Astrocyte of the cerebellum (primary cell): ENCODE measurements at regions not wholly inside any gene's neighbourhood (a gene's known extent, or its start where the extent isn't known, plus 50 kb on each side); places are given as distances from the start of the nearest gene placed in this dataset.

ENCODE experiments used
- DNase-seq: peaks from one replicate; pipeline ENCODE4 v3.0.0-alpha.2; 2011; ENCODE audit warnings: low read depth
- H3K4me3 ChIP-seq: 2 replicates; pipeline ENCODE4 v1.5.1; 2011; ENCODE audit warnings: mild to moderate bottlenecking, low read depth, low read length, moderate library complexity
- in situ Hi-C: cut with HindIII; loops from 2 replicates; pipeline ENCODE4 v1.10.0; 2017; ENCODE audit warnings: low sequenced_read_pairs
- TF ChIP-seq, protein P1 (sequence below): IDR thresholded peaks from 2 replicates; pipeline ENCODE4 v1.5.1; 2012; ENCODE audit warnings: low read length, low read depth, moderate library complexity, mild to moderate bottlenecking; ENCODE audit errors: missing control alignments

DNA sequence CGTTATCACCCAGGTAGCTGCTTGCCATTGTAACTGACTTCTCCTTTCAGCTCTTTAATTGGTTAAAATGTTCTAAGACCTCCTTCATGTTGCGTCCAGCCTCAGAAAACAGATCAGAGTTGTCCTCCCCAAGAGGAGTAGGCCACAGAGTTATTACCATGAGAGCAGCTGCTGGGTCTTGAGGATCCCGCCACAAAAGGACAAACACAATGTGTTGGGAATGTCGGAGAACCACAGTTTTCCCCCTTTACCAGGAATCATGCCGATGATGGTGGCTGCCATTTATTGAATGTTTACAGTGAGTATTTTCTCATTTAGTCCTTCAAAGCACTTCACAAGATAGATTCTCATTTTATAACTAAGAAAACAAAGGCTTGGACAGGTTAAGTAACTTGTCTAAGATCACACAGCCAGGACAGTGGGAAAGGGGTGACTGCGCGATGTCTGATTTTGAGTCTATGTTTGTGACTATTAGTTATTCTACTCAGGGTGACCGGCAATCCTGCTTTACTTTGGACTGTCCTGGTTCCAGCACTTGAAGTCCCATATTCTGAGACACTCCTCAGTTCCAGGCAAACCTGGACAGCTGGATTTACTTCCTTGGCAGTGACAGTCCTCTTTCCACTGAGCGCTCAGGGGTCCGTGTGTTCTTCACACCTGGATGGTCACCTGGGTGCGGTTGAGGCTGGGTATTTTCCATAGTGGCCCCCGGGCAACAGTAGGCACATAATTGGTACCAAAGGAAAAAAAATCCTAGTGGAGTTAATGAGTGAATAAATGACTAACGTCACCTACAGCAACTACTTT is 93.6 kb downstream of the LIPG start:
- in situ Hi-C loops, result no loop called here
- no peak for DNase-seq
- TF ChIP-seq, protein P1, sequence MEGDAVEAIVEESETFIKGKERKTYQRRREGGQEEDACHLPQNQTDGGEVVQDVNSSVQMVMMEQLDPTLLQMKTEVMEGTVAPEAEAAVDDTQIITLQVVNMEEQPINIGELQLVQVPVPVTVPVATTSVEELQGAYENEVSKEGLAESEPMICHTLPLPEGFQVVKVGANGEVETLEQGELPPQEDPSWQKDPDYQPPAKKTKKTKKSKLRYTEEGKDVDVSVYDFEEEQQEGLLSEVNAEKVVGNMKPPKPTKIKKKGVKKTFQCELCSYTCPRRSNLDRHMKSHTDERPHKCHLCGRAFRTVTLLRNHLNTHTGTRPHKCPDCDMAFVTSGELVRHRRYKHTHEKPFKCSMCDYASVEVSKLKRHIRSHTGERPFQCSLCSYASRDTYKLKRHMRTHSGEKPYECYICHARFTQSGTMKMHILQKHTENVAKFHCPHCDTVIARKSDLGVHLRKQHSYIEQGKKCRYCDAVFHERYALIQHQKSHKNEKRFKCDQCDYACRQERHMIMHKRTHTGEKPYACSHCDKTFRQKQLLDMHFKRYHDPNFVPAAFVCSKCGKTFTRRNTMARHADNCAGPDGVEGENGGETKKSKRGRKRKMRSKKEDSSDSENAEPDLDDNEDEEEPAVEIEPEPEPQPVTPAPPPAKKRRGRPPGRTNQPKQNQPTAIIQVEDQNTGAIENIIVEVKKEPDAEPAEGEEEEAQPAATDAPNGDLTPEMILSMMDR, result no peak
- no peak overlapping the region for H3K4me3 ChIP-seq

DNA sequence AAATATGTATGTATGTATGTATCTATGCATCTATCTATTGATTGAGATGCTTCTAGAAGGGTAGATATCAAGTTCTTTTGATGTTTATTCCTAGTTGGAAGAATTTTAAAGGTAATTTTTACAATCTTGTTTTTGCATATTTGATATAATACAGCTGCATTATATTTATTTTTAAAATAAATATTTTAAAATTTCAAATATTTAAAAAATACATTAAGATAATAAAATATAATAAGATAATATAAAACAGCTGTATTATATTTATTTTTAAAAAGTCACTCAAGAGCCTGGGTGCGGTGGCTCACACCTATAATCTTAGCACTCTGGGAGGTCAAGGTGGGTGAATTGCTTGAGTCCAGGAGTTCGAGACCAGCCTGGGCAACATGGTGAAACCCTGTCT is 92.5 kb downstream of the LIPG start:
- in situ Hi-C loops, result no loop called here
- TF ChIP-seq, protein P1, result no peak
- DNase-seq, result no peak
- no peak overlapping the region for H3K4me3 ChIP-seq

DNA sequence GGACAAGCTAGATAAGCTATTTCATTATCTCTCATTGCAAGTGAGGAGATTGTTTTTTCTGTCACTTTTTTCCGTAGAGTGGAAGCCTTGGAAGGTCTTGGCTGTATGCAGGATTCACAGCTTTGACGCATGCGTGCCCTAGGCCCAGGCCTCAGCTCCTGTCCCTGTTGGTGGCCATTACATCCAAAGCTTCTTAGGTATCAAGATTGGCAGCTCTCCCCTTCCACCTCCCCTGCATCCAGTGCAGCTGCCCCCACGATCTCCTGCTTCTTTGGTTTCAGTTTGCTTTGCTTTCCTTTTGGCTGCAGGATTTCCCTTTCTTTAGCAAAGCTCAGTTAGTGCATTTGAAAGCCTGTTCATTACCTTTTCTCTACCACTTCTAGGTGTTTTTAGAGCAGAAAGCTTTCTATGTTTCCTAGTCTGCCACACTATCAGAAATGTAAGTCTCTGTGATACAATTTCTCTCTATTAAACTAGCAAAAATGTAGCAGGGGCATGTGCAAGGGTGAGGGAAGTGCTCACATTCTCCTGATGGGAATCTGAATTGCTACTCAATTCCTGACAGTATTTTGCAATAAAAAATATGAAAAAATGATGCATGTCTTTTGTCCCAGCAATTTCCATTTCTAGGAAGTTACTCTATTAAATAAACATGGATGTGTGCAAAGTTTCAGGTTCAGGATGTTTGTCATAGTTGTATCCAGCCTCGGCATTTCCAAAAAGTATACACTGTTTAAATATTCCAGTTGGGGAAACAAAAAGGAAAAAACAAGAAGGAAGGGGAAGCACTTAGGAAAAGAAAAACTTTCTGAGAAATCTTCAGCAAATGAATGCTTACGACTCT is 91.2 kb downstream of the LIPG start:
- in situ Hi-C loops, result no loop called here
- TF ChIP-seq, protein P1, result no peak

DNA sequence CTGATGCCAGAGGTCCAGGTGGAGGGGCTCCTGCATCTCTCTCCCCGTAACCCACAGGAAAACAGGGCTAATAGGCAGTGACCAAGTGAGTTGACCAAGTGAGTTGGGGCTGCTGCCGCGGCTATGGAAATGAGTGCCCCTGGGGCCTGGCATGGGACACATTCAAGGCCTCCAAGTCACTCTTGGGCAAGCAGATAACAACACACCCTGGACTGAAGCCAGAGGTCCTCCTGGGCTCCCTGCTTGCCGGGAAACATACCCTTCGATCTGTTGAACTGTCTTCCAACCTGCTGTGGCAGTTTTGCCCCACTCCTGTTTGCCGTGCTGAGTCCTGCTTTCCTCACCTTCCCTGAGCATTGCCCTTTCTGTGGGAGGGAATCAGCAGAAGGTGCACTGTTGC is 89.2 kb downstream of the LIPG start:
- DNase-seq, result no peak
- no peak overlapping the region for H3K4me3 ChIP-seq
- in situ Hi-C loops, result no loop called here
- TF ChIP-seq, protein P1, result no peak

More for the DNA sequence above, 91.2 kb downstream of the LIPG start:
- no peak for DNase-seq
- no peak overlapping the region for H3K4me3 ChIP-seq

DNA sequence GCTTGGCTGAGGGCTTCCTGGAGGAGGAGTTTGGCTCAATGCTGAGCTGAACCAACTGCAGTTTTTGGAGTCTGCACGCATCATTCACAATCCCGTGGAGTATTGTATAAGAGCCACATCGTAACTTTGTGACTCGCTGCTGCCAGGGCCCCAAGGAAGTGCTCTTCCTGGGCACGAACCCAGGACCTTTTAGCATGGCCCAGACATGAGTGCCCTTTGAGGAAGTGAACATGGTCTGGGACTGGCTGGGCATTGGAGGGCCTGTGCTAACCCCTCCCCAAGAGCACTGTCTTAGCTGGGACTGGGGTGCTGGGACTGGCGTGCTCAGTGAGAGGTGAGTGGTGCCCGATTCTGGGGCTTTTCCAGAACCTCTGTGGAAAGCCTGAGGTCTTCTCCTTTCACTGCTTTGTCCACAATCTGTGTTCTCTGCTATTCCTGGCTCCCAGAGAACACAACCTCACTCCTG is 88.6 kb downstream of the LIPG start:
- no peak overlapping the region for H3K4me3 ChIP-seq
- TF ChIP-seq, protein P1, result no peak
- no peak for DNase-seq
- in situ Hi-C loops, result no loop called here

DNA sequence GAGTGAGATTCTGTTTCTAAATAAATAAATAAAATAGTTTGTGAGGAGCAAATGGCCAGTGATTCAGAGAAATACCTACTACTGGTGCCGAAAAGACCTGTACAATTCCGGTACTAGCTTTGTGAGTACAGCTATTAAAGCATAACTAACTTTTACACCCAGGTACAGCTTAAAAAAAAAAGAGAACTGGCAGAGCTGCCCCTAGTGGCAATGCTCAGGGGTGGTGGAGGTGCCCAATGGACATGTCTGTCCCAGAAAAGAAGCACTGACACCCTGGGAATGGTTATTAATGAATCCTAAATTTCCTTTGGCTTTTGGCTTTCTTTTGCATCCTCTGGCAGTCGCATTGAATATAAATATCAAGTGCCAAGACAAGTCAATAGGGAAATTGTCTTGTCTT is 87.0 kb downstream of the LIPG start:
- H3K4me3 ChIP-seq, result no peak overlapping the region
- no peak for DNase-seq
- in situ Hi-C loops, result no loop called here
- TF ChIP-seq, protein P1, result no peak
